ENCODE measurements at regions not wholly inside any gene's neighbourhood (a gene's known extent, or its start where the extent isn't known, plus 50 kb on each side); places are given as distances from the start of the nearest gene placed in this dataset.
"Not testable (repeated sequence)": the region's sequence is repeated elsewhere in the genome, so short reads cannot be mapped to it uniquely, and the experiment has no call there.

- ATAC-seq: no peak
- Histone ChIP-seq H3K9me3 (peaks cover 0 to 8% (median 0%) of the 10 kb centered on the region in 11 donors), H3K27ac (no peak overlapping the region), H3K4me1 (no peaks in the 10 kb centered on the region), H3K4me3 (no peak overlapping the region), H3K36me3 (no peaks in the 10 kb centered on the region), H3K27me3 (no peaks in the 10 kb centered on the region)
- TF ChIP-seq CTCF (IDR thresholded peaks at IDR 0.05): no peak
- DNase-seq: no peak
- intact Hi-C loops (cut with DNase I): no loop called here
- 64 to 75% methylated on average over 1 of the region's 1 CpG for WGBS, 2 donors
These were observed 778.7 kb downstream of the CENPC start for GRCh38 chr4:66766557-66766956.

- DNase-seq (no peak), ATAC-seq (no peak)
- H3K27ac ChIP-seq: no peak overlapping the region
- no peak overlapping the region for H3K4me3 ChIP-seq
- TF ChIP-seq CTCF (IDR thresholded peaks at IDR 0.05): no peak
- no peaks in the 10 kb centered on the region for H3K36me3 ChIP-seq
- intact Hi-C loops (cut with DNase I): no loop called here
- H3K4me1 ChIP-seq: no peaks in the 10 kb centered on the region
- WGBS, 2 donors: 77 to 80% methylated on average over 2 of the region's 2 CpGs
- H3K27me3 ChIP-seq: no peaks in the 10 kb centered on the region
- peaks cover 0 to 7% (median 0%) of the 10 kb centered on the region in 11 donors for H3K9me3 ChIP-seq
These were observed 795.0 kb downstream of the CENPC start for GRCh38 chr4:66750273-66750672.

GRCh38 chr4:66746918-66747317 is 798.4 kb downstream of the CENPC start:
- DNase-seq; ATAC-seq; intact Hi-C loops (cut with DNase I); H3K27me3 ChIP-seq; H3K4me3 ChIP-seq; H3K36me3 ChIP-seq; H3K4me1 ChIP-seq; H3K9me3 ChIP-seq; H3K27ac ChIP-seq: not testable (repeated sequence)
- 81 to 93% methylated on average over 4 of the region's 4 CpGs for WGBS, 2 donors

GRCh38 chr4:66741081-66741480 is 804.2 kb downstream of the CENPC start:
- Histone ChIP-seq H3K9me3 (peaks cover 0 to 6% (median 0%) of the 10 kb centered on the region in 11 donors), H3K27me3 (no peaks in the 10 kb centered on the region), H3K4me1 (no peaks in the 10 kb centered on the region), H3K4me3 (no peak overlapping the region), H3K27ac (no peak overlapping the region), H3K36me3 (no peaks in the 10 kb centered on the region)
- ATAC-seq (no peak), DNase-seq (no peak)
- WGBS, 2 donors: 58 to 75% methylated on average over 2 of the region's 2 CpGs
- no peak for TF ChIP-seq CTCF (IDR thresholded peaks at IDR 0.05)
- intact Hi-C loops (cut with DNase I): no loop called here

GRCh38 chr4:66736606-66737005 is 808.7 kb downstream of the CENPC start:
- Histone ChIP-seq H3K9me3 (peaks cover 0 to 3% (median 0%) of the 10 kb centered on the region in 11 donors), H3K27ac (no peak overlapping the region), H3K4me1 (no peaks in the 10 kb centered on the region), H3K4me3 (no peak overlapping the region), H3K27me3 (no peaks in the 10 kb centered on the region), H3K36me3 (no peaks in the 10 kb centered on the region)
- WGBS, 2 donors: 68 to 70% methylated on average over 3 of the region's 3 CpGs
- no peak for TF ChIP-seq CTCF (IDR thresholded peaks at IDR 0.05)
- intact Hi-C loops (cut with DNase I): no loop called here
- ATAC-seq: no peak
- no peak for DNase-seq

Data from heart right ventricle (tissue), 16 donors.